GM12801 (cell line): ENCODE measurements at regions not wholly inside any gene's neighbourhood (a gene's known extent, or its start where the extent isn't known, plus 50 kb on each side); places are given as distances from the start of the nearest gene placed in this dataset.

ENCODE experiments used
- CTCF ChIP-seq: IDR thresholded peaks from one replicate; pipeline ENCODE4 v1.5.1; 2011; ENCODE audit warnings: control low read depth; ENCODE audit not compliant: insufficient read length; ENCODE audit errors: extremely low read depth

GRCh38 chr4:100060765-100061416 is 110.8 kb upstream of the H2AZ1 start:
- TF ChIP-seq CTCF, result no peak

GRCh38 chr4:100059467-100059866 is 109.4 kb upstream of the H2AZ1 start:
- no peak for TF ChIP-seq CTCF

GRCh38 chr4:100056701-100057100 is 106.6 kb upstream of the H2AZ1 start:
- no peak for TF ChIP-seq CTCF

GRCh38 chr4:100054071-100054470 is 104.0 kb upstream of the H2AZ1 start:
- no peak for TF ChIP-seq CTCF

- no peak for TF ChIP-seq CTCF
These were observed 99.8 kb upstream of the H2AZ1 start for GRCh38 chr4:100049872-100050271.

GRCh38 chr4:100042711-100043110 is 92.6 kb upstream of the H2AZ1 start:
- TF ChIP-seq CTCF, result no peak

- no peak for TF ChIP-seq CTCF
These were observed 92.2 kb upstream of the H2AZ1 start for GRCh38 chr4:100042235-100042634.
